K562 (cell line): ENCODE measurements at regions not wholly inside any gene's neighbourhood (a gene's known extent, or its start where the extent isn't known, plus 50 kb on each side); places are given as distances from the start of the nearest gene placed in this dataset.

Experiments used
- BHLHE40 ChIP-seq: IDR thresholded peaks from 2 replicates; pipeline ENCODE4 v1.6.1; 2011; ENCODE audit warnings: low read length, improper control_type of control experiment
- NKRF ChIP-seq: fragments of 450-650 bp; IDR thresholded peaks from 2 replicates; pipeline ENCODE4 v1.6.1; 2016; ENCODE audit warnings: borderline replicate concordance
- RERE ChIP-seq: sonication (generic); formaldehyde crosslinking; IDR thresholded peaks from 2 replicates; pipeline ENCODE4 v1.8.0; 2023; ENCODE audit warnings: missing genetic modification reagents, mild to moderate bottlenecking, borderline replicate concordance
- SIN3A ChIP-seq, 2 experiments: fragments of 150-350 bp in 1 of 2; IDR thresholded peaks; 2 replicates each; pipeline ENCODE4 v1.6.1; 2011 to 2016; ENCODE audit warnings: borderline replicate concordance in 2 of 2, low read depth in 2 of 2, low read length in 2 of 2, mild to moderate bottlenecking in 2 of 2, moderate library complexity in 2 of 2; ENCODE audit not compliant: control insufficient read depth in 1 of 2
- ZNF175 ChIP-seq: fragments of 200-800 bp; sonication (Bioruptor generic); IDR thresholded peaks from 2 replicates; pipeline ENCODE4 v1.6.1; 2016; ENCODE audit warnings: low read depth, mild to moderate bottlenecking, missing genetic modification characterization, missing compliant biosample characterization
- ZNF41 ChIP-seq: fragments of 250-450 bp; sonication (Bioruptor Pico); conservative IDR thresholded peaks from 2 replicates; pipeline ENCODE4 v1.4.0; 2020; ENCODE audit warnings: mild to moderate bottlenecking
- TF ChIP-seq, protein P1 (sequence below): fragments of 450-650 bp; IDR thresholded peaks from 2 replicates; pipeline ENCODE4 v1.7.0; 2016; ENCODE audit warnings: borderline replicate concordance

DNA sequence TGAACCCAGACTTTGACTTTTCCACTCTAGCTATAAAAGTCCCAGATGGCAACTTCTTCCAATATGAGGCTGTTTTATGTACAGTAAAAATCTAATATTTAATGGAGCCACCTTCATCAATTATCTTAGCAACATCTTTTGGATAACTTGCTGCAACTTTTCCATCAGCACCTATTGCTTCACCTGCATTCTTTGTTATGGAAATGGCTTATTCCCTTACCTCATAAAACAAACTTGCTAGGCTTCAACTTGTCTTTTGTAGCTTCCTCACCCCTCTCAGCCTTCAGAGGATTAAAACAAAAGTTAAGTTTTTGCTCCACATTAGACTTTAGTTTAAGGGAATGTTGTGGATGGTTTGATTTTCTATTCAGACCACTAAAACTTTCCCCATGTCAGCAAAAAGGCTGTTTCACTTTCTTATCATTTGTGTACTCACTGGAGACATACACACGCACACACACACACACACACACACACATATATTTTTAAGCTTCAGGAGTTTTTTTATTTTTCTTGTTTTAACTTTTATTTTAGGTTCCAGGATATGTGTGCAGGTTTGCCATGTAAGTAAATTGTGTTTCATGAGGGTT, 1296.1 kb upstream of the PABPC4L start (continued):
- TF ChIP-seq NKRF = no peak
- no peak for TF ChIP-seq BHLHE40
- no peak for TF ChIP-seq SIN3A (IDR thresholded peaks at IDR 0.05; ENCODE audit: borderline replicate concordance in 2 of 2, control insufficient read depth in 1 of 2, low read depth in 2 of 2, low read length in 2 of 2)
- no peak for TF ChIP-seq RERE (CRISPR knock-in tag)
- no peak for TF ChIP-seq ZNF41 (CRISPR knock-in tag)
- TF ChIP-seq, protein P1, sequence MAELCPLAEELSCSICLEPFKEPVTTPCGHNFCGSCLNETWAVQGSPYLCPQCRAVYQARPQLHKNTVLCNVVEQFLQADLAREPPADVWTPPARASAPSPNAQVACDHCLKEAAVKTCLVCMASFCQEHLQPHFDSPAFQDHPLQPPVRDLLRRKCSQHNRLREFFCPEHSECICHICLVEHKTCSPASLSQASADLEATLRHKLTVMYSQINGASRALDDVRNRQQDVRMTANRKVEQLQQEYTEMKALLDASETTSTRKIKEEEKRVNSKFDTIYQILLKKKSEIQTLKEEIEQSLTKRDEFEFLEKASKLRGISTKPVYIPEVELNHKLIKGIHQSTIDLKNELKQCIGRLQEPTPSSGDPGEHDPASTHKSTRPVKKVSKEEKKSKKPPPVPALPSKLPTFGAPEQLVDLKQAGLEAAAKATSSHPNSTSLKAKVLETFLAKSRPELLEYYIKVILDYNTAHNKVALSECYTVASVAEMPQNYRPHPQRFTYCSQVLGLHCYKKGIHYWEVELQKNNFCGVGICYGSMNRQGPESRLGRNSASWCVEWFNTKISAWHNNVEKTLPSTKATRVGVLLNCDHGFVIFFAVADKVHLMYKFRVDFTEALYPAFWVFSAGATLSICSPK = no peak
- no peak for TF ChIP-seq ZNF175 (CRISPR knock-in tag)
